GM23338 (cell line): ENCODE measurements at regions not wholly inside any gene's neighbourhood (a gene's known extent, or its start where the extent isn't known, plus 50 kb on each side); places are given as distances from the start of the nearest gene placed in this dataset.
A peak's percentile ranks its signal among the peaks of the same experiment; 100 is the strongest.

Source experiments
- ATAC-seq: fragments of 200-7000 bp; cut with Tn5 transposase; 3 replicates; pipeline ENCODE4 v1.9.1; 2020
- DNase-seq: peaks from one replicate; pipeline ENCODE4 v3.0.0-alpha.2; 2015; ENCODE audit warnings: low spot score
- H2AFZ ChIP-seq: fragments of 200-600 bp; sonication (generic); 2 replicates; pipeline ENCODE4 v1.8.0; 2016; ENCODE audit warnings: antibody characterized with exemption, mild to moderate bottlenecking, moderate library complexity
- H3F3A ChIP-seq: fragments of 200-600 bp; sonication (generic); replicated peaks from 2 replicates; pipeline ENCODE4 v1.8.0; 2017; ENCODE audit warnings: antibody characterized with exemption, mixed run types, low read depth
- H3K27ac ChIP-seq: fragments of 200-600 bp; sonication (generic); 2 replicates; pipeline ENCODE4 v1.6.1; 2016; ENCODE audit warnings: low read depth
- H3K27me3 ChIP-seq: fragments of 200-600 bp; sonication (generic); 2 replicates; pipeline ENCODE4 v1.8.0; 2016; ENCODE audit warnings: mild to moderate bottlenecking, mixed run types, moderate library complexity; ENCODE audit not compliant: insufficient read depth
- H3K36me3 ChIP-seq: fragments of 200-600 bp; sonication (generic); 2 replicates; pipeline ENCODE4 v1.8.0; 2016; ENCODE audit warnings: mild to moderate bottlenecking; ENCODE audit not compliant: insufficient read depth
- H3K4me1 ChIP-seq: fragments of 200-600 bp; sonication (generic); 2 replicates; pipeline ENCODE4 v1.8.0; 2016; ENCODE audit warnings: mild to moderate bottlenecking, moderate library complexity; ENCODE audit not compliant: insufficient read depth
- H3K4me2 ChIP-seq: fragments of 200-600 bp; sonication (generic); 2 replicates; pipeline ENCODE4 v1.7.1; 2017; ENCODE audit warnings: mixed run types
- H3K4me3 ChIP-seq: fragments of 200-600 bp; sonication (generic); 2 replicates; pipeline ENCODE4 v1.6.1; 2016; ENCODE audit warnings: mixed run types
- H3K79me2 ChIP-seq: fragments of 200-600 bp; sonication (generic); replicated peaks from 2 replicates; pipeline ENCODE4 v1.8.0; 2017; ENCODE audit warnings: mild to moderate bottlenecking; ENCODE audit not compliant: insufficient read depth
- H3K9me2 ChIP-seq: fragments of 200-600 bp; sonication (generic); 2 replicates; pipeline ENCODE4 v1.8.0; 2017; ENCODE audit not compliant: insufficient read depth
- H4K20me1 ChIP-seq: fragments of 200-600 bp; sonication (generic); replicated peaks from 2 replicates; pipeline ENCODE4 v1.8.0; 2017; ENCODE audit warnings: mild to moderate bottlenecking; ENCODE audit not compliant: insufficient read depth
- H3K27ac Mint-ChIP-seq: 2 replicates; pipeline ENCODE4 v1.8.0; 2020; ENCODE audit warnings: inconsistent platforms, mild to moderate bottlenecking, moderate library complexity, mixed read lengths
- H3K27me3 Mint-ChIP-seq: 3 replicates; pipeline ENCODE4 v1.8.0; 2022; ENCODE audit warnings: low read depth, mild to moderate bottlenecking, moderate library complexity, mixed read lengths, inconsistent platforms; ENCODE audit not compliant: insufficient read depth, poor library complexity
- H3K36me3 Mint-ChIP-seq: 3 replicates; pipeline ENCODE4 v1.8.0; 2021; ENCODE audit warnings: low read depth, mild to moderate bottlenecking, inconsistent platforms, moderate library complexity, mixed read lengths
- H3K4me1 Mint-ChIP-seq: 3 replicates; pipeline ENCODE4 v1.8.0; 2020; ENCODE audit warnings: mild to moderate bottlenecking, inconsistent platforms, mixed read lengths
- H3K4me3 Mint-ChIP-seq: 3 replicates; pipeline ENCODE4 v1.8.0; 2021; ENCODE audit warnings: moderate library complexity, mild to moderate bottlenecking, inconsistent platforms, mixed read lengths
- H3K9me3 Mint-ChIP-seq: 3 replicates; pipeline ENCODE4 v1.8.0; 2020; ENCODE audit warnings: moderate library complexity, mild to moderate bottlenecking, inconsistent platforms, mixed read lengths
- CREB1 ChIP-seq: fragments of 250-450 bp; sonication (Bioruptor Pico); IDR thresholded peaks from 2 replicates; pipeline ENCODE4 v1.5.0; 2020; ENCODE audit warnings: low read depth, mild to moderate bottlenecking, moderate library complexity
- ETS1 ChIP-seq: IDR thresholded peaks from 2 replicates; pipeline ENCODE4 v1.6.1; 2016; ENCODE audit warnings: antibody characterized with exemption
- EZH2 ChIP-seq: fragments of 200-600 bp; sonication (generic); IDR thresholded peaks from one replicate; pipeline ENCODE4 v1.8.0; 2017; ENCODE audit warnings: antibody characterized with exemption, mild to moderate bottlenecking, low read depth; ENCODE audit not compliant: unreplicated experiment
- JUNB ChIP-seq: IDR thresholded peaks from one replicate; pipeline ENCODE4 v1.6.1; 2016; ENCODE audit warnings: antibody characterized with exemption; ENCODE audit not compliant: unreplicated experiment
- POLR2AphosphoS5 ChIP-seq: IDR thresholded peaks from 2 replicates; pipeline ENCODE4 v1.6.1; 2016; ENCODE audit warnings: antibody characterized with exemption, low read depth
- STAT1 ChIP-seq: IDR thresholded peaks from one replicate; pipeline ENCODE4 v1.6.1; 2016; ENCODE audit warnings: antibody characterized with exemption; ENCODE audit not compliant: unreplicated experiment
- ZNF331 ChIP-seq: fragments of 250-450 bp; sonication (Bioruptor Pico); IDR thresholded peaks from 2 replicates; pipeline ENCODE4 v1.5.0; 2020; ENCODE audit warnings: low read depth, mild to moderate bottlenecking, moderate library complexity
- TF ChIP-seq, protein P1 (sequence below), 2 experiments: fragments of 200-600 bp in 1 of 2; sonication (generic) in 1 of 2; conservative IDR thresholded peaks; 2 replicates each; pipeline versions ENCODE4 v1.5.1 to v1.6.1; 2016 to 2017; ENCODE audit warnings: antibody characterized with exemption in 2 of 2, low read depth in 2 of 2, mild to moderate bottlenecking in 2 of 2, moderate library complexity in 1 of 2
- TF ChIP-seq, protein P2 (sequence below): IDR thresholded peaks from one replicate; pipeline ENCODE4 v1.6.1; 2018; ENCODE audit warnings: antibody characterized with exemption; ENCODE audit not compliant: unreplicated experiment

- TF ChIP-seq CREB1: no peak
- TF ChIP-seq EZH2: no peak
- TF ChIP-seq ETS1: no peak
- TF ChIP-seq STAT1: no peak
- TF ChIP-seq, protein P1, sequence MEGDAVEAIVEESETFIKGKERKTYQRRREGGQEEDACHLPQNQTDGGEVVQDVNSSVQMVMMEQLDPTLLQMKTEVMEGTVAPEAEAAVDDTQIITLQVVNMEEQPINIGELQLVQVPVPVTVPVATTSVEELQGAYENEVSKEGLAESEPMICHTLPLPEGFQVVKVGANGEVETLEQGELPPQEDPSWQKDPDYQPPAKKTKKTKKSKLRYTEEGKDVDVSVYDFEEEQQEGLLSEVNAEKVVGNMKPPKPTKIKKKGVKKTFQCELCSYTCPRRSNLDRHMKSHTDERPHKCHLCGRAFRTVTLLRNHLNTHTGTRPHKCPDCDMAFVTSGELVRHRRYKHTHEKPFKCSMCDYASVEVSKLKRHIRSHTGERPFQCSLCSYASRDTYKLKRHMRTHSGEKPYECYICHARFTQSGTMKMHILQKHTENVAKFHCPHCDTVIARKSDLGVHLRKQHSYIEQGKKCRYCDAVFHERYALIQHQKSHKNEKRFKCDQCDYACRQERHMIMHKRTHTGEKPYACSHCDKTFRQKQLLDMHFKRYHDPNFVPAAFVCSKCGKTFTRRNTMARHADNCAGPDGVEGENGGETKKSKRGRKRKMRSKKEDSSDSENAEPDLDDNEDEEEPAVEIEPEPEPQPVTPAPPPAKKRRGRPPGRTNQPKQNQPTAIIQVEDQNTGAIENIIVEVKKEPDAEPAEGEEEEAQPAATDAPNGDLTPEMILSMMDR (conservative IDR thresholded peaks at IDR 0.05; ENCODE audit: low read depth in 2 of 2): no peak
- TF ChIP-seq ZNF331: no peak
- no peak for TF ChIP-seq POLR2AphosphoS5
- TF ChIP-seq JUNB: no peak
- TF ChIP-seq, protein P2, sequence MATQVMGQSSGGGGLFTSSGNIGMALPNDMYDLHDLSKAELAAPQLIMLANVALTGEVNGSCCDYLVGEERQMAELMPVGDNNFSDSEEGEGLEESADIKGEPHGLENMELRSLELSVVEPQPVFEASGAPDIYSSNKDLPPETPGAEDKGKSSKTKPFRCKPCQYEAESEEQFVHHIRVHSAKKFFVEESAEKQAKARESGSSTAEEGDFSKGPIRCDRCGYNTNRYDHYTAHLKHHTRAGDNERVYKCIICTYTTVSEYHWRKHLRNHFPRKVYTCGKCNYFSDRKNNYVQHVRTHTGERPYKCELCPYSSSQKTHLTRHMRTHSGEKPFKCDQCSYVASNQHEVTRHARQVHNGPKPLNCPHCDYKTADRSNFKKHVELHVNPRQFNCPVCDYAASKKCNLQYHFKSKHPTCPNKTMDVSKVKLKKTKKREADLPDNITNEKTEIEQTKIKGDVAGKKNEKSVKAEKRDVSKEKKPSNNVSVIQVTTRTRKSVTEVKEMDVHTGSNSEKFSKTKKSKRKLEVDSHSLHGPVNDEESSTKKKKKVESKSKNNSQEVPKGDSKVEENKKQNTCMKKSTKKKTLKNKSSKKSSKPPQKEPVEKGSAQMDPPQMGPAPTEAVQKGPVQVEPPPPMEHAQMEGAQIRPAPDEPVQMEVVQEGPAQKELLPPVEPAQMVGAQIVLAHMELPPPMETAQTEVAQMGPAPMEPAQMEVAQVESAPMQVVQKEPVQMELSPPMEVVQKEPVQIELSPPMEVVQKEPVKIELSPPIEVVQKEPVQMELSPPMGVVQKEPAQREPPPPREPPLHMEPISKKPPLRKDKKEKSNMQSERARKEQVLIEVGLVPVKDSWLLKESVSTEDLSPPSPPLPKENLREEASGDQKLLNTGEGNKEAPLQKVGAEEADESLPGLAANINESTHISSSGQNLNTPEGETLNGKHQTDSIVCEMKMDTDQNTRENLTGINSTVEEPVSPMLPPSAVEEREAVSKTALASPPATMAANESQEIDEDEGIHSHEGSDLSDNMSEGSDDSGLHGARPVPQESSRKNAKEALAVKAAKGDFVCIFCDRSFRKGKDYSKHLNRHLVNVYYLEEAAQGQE: no peak
These were observed 1575.6 kb downstream of the NCAM2 start (continued) for GRCh38 chr21:22573834-22574233.

- H3K79me2 ChIP-seq: no peaks in the 10 kb centered on the region
- no peak overlapping the region for H3K4me2 ChIP-seq
- no peaks in the 10 kb centered on the region for H3K27me3 ChIP-seq
- H4K20me1 ChIP-seq: no peaks in the 10 kb centered on the region
- H3K27ac ChIP-seq: no peak overlapping the region
- DNase-seq: peak; percentile 72
- H3K4me3 Mint-ChIP-seq: peak overlapping the region; percentile 45; the same call in 2 of the 3 replicates
- peak overlapping the region; percentile 95 for H3K27ac Mint-ChIP-seq
- no peaks in the 10 kb centered on the region for H3K9me3 Mint-ChIP-seq
- H3K9me2 ChIP-seq: no peaks in the 10 kb centered on the region
- no peak overlapping the region for H2AFZ ChIP-seq
- no peaks in the 10 kb centered on the region for H3F3A ChIP-seq
- no peaks in the 10 kb centered on the region for H3K36me3 Mint-ChIP-seq
- ATAC-seq: peak; percentile 98
- peaks cover 6% of the 10 kb centered on the region; the same call in 2 of the 3 replicates for H3K4me1 Mint-ChIP-seq
- H3K36me3 ChIP-seq: no peaks in the 10 kb centered on the region
- TF ChIP-seq, protein P1 (conservative IDR thresholded peaks at IDR 0.05; ENCODE audit: low read depth in 2 of 2): peak; percentile 61 to 77
- TF ChIP-seq ZNF331: no peak
- H3K4me1 ChIP-seq: no peaks in the 10 kb centered on the region
- H3K4me3 ChIP-seq: no peak overlapping the region
- no peaks in the 10 kb centered on the region for H3K27me3 Mint-ChIP-seq
These were observed 1577.0 kb downstream of the NCAM2 start for GRCh38 chr21:22575165-22575584.
